GM21423 (cell line): ENCODE measurements at regions not wholly inside any gene's neighbourhood (a gene's known extent, or its start where the extent isn't known, plus 50 kb on each side); places are given as distances from the start of the nearest gene placed in this dataset.
A peak's percentile ranks its signal among the peaks of the same experiment; 100 is the strongest.
"Not testable (repeated sequence)": the region's sequence is repeated elsewhere in the genome, so short reads cannot be mapped to it uniquely, and the experiment has no call there.

Experiments used
- ATAC-seq: cut with Tn5 transposase; IDR thresholded peaks from one replicate; pipeline ENCODE4 v1.9.1; 2021; ENCODE audit warnings: mild to moderate bottlenecking, moderate library complexity; ENCODE audit not compliant: unreplicated experiment

DNA sequence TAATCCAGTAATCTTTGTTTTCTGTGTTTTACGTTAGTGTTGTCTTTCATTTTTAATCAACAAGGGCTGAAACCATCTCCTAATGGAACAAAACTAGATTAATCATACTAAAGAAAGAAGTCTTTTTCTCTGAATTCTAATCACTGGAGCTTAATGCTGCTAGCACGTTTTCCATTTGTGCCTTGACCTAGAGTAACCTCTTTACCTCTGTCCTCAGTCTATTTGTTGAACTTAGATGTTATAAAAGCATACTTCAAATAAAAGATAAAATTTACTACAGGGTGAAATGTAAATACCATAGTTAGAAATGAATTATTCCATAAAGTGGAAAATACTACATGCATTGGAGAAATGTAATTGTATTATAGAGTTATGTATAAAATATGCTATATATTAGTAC, 207.1 kb downstream of the NKX6-1 start:
- no peak for ATAC-seq

DNA sequence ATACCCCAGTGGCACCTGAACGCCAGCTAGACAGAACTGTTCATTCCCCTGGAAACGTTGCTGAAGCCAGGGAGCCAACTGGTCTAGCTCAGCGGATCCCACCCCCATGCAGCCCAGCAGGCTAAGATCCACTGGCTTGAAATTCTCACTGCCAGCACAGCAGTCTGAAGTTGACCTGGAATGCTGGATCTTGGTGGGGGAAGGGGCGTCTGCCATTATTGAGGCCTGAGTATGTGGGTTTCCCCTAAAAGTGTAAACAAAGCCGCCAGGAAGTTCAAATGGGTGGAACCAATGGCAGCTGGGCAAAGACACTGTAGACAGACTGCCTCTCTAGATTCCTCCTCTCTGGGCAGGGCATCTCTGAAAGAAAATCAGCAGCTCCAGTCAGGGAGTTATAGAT, 213.0 kb downstream of the NKX6-1 start:
- ATAC-seq = no peak

DNA sequence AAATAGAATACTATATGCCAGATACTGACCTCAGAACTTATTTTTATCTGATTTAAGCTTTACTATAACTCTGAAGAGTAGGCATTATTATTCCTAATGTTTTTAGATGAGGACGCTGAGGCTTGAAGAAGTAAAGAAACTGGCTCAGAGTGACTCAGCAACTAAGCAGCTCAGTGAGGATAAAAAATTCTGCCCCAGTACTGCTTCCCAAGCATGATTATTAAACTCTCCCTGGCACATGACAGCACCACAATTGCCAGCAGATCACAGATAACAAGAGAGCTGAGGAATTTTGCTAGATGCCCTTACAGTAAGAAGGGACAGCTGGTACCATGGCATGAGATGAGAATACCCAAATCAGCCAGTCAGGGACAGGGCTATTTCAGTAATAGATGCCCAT, 219.4 kb downstream of the NKX6-1 start:
- ATAC-seq = no peak

DNA sequence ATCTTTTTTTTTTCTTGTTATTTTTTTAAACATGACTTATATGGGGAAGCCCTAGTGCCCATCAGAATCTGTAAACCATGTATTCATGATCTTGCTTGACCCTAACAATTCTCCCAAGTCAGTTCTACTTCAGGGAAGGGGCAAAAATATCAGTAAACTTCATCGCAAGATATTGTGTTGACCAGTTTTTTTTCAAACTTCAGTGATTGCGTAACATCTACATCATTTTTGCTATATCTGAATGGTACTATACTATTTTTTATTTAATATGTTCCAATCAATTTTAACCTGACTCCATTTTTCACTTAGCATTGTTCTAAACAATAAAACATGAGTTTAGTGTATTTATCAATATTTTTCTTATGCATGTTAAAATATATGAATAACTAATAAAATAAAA, 221.2 kb downstream of the NKX6-1 start:
- ATAC-seq = no peak

DNA sequence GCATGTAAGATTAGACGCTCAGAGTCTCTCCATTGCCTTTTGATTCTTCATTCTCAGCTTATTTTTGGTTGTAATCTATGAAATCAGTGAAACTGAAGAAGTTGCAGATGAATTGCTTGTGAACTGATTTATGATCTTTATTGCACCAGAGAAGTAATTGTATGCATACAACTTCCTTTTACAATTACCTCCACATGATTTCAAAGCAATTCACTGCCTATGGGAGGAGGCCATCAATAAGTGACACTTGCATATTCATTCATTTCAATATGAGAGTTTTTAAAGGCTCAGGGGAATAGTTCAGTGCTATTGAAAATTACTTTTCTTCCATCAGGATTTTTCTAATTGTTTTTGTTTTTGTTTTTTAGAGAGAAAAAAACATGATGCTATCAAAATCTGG, 222.3 kb downstream of the NKX6-1 start:
- no peak for ATAC-seq

DNA sequence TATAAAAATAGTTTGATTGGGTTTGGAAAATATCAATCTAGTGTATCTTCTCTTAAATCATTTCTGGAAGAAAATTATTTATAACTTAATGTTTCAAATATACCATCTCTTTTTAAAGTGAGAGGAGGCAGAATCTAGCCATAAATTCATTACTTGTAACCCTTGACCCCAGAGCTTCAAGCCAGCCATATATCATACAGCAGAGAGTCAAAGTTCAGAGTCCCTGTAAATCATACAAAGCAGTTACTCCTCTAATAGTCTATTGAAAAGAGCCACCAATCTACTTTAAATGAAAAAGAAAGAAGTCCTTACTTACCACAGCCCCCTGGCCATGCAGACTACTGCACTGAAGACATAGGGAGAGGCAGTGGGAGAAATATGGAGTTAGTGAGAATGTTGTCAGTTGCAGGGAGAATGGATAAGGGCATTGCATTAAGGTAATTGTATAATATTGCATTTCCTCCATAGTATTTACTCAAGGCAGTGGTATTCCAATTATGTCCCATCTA, 229.5 kb downstream of the NKX6-1 start:
- no peak for ATAC-seq

DNA sequence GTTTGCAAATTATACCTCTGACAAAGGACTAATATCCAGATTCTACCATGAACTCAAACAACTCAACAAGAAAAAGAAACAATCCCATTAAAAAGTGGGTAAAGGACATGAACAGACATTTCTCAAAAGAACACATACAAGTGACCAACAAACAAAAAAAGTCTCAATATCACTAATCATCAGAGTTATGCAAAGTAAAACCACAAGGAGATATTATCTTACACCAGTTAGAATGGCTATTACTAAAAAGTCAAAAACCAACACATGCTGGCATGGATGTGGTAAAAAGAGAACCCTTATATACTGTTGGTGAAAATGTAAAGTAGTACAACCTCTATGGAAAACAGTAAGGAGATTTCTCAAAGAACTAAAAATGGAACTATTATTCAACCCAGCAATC, 234.4 kb downstream of the NKX6-1 start:
- ATAC-seq = no peak

DNA sequence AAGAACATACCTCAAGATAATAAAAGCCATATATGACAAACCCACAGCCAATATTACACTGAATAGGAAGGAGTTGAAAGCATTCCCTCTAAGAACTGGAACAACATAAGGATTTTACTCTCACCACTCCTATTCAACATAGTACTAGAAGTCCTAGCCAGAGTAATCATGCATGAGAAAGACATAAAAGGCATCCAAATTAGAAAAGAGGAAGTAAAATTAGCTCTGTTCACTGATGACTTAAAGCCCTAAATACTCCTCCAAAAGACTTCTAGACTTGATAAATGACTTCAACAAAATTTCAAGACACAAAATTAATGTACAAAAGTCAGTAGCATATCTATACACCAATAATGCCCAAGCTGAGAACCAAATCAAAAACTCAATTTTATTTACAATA, 235.7 kb downstream of the NKX6-1 start:
- no peak for ATAC-seq

DNA sequence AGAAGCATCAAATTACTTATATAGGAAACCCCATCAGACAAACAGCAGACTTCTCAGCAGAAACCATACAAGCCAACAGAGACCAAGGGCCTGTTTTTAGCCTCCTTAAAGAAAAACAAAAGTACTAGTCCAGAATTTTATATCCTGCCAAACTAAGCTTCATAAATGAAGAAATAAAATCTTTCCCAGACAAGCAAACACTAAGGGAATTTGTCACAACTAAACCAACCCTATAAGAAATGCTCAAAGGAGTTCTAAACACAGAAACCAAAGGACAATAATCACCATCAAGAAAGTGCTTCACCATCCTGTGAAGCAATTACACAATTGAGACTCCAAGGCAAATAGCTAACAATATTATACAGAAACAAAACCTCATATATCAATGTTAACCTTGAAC, 238.6 kb downstream of the NKX6-1 start:
- no peak for ATAC-seq

DNA sequence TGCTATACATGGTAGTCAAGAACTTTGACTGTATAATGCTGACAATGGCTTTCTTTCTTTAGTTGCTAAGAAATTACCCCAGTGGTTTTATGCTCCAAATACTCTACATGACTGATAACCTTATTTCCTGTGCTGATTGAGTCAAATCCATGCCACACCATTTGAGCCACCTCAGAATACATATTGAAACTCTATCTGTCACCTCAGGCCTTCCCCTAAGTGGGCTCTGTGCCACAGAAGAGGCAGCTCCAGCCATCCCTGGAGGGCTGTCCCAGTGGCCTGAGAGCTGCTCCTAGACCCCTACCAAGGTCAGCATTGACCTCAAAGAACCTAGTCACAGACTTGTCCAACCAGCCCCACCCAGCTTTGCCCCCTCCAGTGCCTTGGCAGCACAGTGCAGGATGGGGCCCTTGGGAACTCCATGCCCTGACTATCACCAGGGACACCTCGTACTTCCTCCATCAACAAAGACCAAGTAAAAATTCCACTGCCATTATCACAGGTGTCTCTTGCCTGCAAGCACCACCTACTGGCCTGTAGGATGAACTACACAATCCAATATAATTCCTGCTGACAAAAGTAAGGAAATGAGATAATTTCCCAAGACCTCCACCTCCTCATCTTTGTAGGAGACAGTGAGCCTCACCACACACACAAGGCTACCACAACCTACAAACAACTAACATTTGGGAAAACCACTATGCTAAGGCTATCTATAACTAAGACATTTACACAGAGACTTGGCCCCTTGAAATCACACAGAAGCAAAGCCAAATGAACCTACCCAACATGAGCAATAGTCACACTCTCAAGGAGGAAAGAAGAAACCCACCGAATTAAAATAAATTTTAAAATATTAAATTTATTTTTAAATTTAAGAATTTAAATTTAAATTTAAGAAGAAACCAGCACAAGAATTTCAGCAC, 239.9 kb downstream of the NKX6-1 start:
- peak; percentile 83 for ATAC-seq

DNA sequence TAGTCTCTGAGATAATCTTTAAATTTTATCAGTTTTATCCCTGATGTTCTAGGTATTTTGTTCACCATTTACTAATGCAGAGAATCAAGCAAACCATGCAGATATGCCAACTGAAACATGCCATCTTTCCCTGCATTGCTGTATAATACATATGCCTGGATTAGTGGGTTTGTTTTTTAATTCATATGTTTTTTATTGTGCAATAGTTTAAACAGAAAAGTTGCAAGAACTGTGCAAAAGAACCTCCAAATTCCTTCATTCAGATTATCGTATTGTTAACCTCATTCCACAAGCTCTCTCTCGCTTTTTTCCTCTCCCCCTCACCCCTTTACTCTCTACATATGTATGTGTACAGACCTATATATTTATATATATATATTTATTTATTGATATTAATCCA, 244.6 kb downstream of the NKX6-1 start:
- no peak for ATAC-seq

DNA sequence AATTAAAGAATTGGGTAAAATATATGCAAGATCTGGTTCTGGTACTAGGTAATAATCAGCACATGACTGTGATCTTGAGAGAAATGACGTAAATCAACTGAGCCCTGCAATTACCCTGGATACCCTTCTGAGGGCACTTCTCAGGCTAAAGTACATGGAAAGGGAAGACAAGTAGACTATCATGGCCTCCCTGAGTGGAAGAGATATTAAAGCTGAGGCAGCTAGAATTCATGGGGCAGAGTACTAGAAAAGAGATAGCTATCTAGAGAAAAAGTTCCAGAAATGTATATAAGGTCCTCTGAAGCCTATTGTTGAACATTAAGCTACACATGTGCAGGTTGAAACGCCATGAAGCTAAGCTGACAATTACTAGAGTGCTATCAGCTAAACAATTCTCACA, 249.6 kb downstream of the NKX6-1 start:
- no peak for ATAC-seq

DNA sequence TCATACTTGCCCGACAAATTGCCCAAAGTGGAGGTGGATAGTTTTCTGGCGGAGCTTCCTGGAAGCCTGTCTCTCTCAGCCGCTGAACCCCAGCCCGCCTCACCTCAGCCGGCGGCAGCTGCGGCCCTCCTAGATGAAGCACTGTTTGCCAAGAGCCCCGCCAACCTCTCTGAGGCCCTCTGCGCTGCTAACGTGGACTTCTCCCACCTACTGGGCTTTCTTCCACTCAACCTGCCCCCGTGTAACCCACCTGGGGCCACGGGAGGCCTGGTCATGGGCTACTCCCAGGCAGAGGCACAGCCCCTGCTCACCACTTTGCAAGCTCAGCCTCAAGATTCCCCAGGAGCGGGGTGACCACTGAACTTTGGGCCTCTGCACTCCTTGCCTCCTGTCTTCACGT, 254.1 kb downstream of the NKX6-1 start:
- ATAC-seq = not testable (repeated sequence)

DNA sequence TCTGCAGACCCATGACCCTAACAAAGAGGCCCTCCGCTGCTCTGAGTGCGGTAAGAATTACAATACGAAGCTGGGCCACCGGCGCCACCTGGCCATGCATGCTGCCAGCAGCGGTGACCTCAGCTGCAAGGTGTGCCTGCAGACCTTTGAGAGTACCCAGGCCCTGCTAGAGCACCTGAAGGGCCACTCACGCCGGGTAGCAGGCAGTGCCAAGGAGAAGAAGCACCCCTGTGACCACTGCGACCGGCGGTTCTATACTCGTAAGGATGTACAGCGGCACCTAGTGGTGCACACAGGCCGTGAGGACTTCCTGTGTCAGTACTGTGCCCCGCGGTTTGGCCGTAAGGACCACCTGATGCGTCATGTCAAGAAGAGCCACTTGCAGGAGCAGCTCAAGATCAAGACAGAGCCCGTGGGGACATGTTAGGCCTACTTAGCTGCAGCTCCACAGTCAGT, 254.7 kb downstream of the NKX6-1 start:
- not testable (repeated sequence) for ATAC-seq

DNA sequence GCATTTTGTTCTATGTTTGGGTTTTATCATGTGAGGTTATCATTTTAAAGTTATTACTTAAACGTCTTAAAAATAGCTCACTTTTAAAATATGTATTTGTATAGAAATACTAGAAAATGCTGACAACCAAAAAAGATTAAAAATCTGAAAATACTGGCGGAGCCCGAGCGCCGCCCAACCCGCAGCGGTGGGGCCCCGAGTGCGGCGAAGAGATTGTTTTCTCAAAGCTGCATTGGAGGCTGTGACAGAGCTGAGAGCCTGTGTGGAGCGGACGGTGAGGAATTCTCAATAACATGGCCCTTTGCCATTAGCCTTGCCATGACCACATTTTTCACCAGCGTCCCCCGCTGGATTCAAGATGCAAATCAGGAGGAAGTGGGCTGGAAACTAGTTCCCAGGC, 255.4 kb downstream of the NKX6-1 start:
- no peak for ATAC-seq

DNA sequence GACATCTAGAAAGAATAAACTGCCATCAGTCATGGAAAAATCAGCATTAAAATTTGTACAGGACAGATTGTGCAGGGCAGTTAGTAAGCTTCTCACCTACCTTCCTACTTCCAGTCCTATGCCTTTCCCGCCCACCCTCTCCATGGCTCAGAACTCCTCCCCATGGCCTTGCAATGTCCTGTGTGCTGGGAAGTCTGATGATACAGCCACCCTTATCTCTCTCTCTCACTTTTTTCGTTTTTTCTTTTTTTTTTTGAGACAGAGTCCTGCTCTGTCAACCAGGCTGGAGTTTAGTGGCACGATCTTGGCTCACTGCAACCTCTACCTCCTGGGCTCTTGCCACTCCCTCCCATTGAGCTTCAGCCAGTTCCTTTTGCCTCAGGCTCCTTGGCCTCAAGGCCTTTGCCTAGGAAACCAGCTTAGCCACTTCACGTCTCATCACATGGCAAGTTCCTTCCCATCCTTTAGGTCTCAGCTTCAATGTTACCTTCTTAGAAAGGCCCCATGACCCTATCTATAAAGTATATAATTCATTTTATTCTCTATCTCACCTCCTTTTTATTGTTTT, 259.7 kb downstream of the NKX6-1 start:
- ATAC-seq = no peak

DNA sequence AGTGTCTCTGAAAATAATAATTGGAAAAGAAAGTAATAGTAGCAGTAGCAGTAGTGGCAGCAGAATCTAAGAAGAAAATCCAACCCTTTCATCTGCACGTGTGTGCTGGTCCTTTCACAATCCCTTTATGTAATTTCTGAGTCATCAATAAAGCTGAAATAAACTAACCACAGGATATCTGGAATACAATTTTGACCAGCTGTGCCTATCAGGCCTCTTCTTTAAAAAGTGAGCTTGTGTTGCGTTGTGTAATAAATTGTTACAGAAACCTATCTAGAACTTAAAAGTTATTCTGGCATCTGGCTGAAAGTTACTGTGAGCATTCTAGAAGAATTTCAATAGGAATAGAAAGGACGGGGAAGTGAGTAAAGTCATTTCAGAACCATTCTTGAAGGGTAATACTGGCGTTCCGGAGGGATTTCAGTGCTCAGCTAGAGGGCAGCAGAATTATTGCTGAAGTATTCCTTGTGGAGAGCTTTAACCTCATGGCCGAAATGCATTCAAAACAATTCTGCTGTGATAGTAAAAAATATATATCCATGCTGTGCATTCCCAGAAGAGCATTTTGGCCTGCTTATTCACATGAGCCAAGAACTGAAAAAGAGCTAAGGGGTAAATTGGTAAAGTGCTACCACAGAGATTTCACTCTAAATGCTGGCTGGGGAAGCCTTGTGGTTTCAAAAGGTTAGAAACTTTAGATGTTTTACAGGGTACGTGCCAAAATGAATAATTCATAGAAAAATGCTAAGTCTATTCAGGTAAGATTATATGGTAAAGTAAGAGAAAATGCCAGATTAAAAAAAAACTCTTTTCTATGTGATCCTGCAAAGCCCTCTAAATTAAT, 260.6 kb downstream of the NKX6-1 start:
- no peak for ATAC-seq

DNA sequence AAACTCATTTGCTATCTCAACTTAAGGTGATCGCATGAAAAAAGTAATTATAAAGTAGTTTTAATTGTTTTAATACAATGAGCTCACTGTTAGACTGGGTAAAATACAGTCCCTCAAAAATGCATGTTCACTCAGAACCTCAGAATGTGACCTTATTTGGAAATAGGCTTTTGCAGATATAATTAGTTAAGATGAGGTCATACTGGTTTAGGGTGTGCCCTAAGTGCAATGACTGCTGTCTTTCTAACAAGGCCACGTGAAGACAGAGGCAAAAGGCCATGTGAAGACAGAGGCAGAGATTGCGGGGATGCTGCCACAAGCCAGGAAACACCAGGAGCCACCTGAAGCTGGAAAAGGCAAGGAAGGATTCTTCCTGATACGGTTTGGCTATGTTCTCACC, 262.1 kb downstream of the NKX6-1 start:
- no peak for ATAC-seq

DNA sequence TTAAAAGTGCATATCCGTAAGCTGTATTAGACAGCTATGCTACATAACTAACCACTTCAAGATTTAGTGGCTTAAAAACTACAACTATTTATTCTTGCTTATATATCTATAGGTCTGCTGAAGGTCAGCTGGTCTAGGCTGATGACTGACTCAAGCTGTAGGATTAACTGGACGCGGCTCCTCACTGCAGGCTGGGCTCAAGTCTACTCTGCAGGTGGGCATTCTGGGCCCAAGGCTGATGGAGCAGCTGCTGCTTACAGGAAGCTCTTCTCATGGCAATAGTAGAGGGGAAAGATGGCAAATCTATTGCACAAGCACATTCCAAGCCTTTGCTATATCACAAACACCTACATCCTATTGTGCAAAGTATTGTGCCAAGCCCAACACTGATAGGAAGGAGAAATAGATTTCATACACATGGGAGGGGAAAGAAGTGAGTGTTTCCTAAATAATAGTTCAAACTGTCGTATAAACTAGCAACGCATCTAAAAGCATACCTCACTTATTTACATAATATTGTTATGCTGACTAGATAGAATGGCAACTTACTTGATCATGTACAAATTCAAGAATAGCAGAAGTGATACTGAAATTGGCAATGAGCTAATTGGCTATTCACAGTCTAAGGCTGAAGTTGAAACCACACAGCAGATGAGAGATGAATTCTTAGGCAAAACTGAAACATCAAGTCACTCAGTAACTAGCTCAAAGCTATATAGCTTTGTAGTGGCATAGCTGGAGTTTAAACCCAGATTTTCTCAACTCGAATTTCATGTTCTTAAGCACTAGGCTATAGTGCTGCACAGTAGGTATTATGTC, 263.8 kb downstream of the NKX6-1 start:
- peak; percentile 99 for ATAC-seq

DNA sequence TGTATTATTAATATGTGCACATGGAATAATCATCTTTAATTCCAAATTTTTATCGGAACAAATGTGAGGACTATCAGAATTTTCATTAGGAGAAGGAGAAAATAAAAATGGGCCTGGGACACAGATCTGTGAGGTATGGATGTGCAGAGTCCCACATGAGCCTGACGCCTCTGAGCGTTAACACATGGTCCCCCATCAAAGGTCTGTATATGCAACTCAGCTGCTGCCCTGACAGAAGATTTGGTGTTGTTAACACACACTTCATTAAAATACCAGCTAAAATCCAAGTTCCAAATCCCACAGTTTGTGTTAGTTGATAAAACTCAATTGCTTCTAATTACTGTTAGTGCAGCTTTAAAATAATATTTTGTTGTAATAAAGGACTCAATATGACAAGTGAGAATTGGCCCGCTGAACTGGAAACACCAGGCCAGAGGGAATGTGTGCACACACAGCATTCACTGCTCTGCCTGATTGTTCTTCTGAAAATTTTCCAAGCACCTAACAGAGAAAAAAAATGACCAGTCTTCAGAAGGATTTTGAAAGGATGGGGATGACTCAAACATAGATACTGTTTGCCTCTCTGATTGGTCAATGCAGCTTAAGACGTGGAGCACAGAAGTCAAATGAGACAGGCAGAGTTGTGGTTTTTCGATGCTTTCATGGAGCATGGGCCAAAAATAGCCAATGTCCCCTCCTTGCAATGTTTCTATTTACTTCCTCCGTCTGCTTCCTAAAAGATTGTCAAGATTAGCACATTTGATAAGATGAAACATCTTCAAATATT, 266.6 kb downstream of the NKX6-1 start:
- ATAC-seq = no peak
